Stomach (tissue), 4 donors: ENCODE measurements at regions not wholly inside any gene's neighbourhood (a gene's known extent, or its start where the extent isn't known, plus 50 kb on each side); places are given as distances from the start of the nearest gene placed in this dataset.

Experiments used
- CTCF ChIP-seq, 7 experiments: fragments of 450-650 bp in 4 of 7; fragments of 200-600 bp in 3 of 7; sonication (generic) in 3 of 7; IDR thresholded peaks; one replicate each; pipeline ENCODE4 v1.5.1; 2016 to 2019; ENCODE audit warnings: antibody characterized with exemption in 7 of 7, control low read depth in 2 of 7, mild to moderate bottlenecking in 1 of 7
- EP300 ChIP-seq: sonication (generic); formaldehyde crosslinking; IDR thresholded peaks from one replicate; pipeline ENCODE4 v1.6.1; 2017; ENCODE audit warnings: antibody characterized with exemption

DNA sequence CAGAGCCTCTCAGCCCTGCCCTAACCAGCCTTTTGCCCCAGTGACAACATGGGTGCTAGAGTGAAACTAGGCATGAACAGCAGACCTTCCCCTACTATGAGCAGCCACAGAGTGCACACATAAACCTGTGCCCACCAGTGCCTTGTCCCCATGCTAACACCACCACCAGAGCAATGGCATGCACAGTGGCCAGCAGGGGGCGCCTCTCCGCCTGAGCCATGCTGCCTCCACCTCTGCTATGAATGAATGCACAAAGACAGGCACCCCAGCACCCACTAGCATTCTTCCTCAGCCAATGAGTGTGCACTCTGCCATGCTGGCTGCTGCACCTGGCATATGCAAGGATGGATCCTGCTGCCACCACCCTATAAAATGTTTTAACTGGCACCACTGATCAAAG is 286.9 kb upstream of the FGF16 start:
- no peak for TF ChIP-seq EP300
- no peak for TF ChIP-seq CTCF (IDR thresholded peaks at IDR 0.05)
